WI38 (cell line): ENCODE measurements at regions not wholly inside any gene's neighbourhood (a gene's known extent, or its start where the extent isn't known, plus 50 kb on each side); places are given as distances from the start of the nearest gene placed in this dataset.

Source experiments
- H3K4me3 ChIP-seq: 2 replicates; pipeline ENCODE4 v1.5.1; 2011; ENCODE audit warnings: low read depth, mild to moderate bottlenecking, control low read depth, low read length
- CTCF ChIP-seq: IDR thresholded peaks from 2 replicates; pipeline ENCODE4 v1.5.1; 2012; ENCODE audit warnings: low read depth, mild to moderate bottlenecking, control low read depth, low read length

- H3K4me3 ChIP-seq: no peak overlapping the region
- TF ChIP-seq CTCF: no peak
Measured at GRCh38 chr20:59422872-59423544, 122.6 kb downstream of the EDN3 start.

DNA sequence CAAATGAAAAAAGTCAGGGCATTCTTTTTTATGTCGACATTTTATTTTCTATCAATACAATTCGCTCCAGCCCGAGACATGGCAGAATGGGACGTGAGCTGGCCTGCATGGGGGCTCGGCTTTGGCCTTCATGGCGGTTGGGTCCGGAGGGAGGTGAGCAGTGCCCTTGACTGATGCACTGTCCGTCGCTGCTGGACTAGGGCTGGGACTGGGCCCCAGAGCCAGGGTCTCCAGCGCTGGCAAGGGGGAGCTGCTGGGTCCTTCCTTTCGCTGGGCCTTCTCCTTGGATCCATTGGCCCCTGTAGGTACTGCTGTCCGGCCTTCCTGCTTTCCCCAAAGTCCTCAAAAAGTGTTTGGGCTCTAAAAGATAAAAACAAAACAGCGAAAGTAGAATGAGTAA is 124.6 kb downstream of the EDN3 start:
- H3K4me3 ChIP-seq: no peak overlapping the region
- no peak for TF ChIP-seq CTCF

DNA sequence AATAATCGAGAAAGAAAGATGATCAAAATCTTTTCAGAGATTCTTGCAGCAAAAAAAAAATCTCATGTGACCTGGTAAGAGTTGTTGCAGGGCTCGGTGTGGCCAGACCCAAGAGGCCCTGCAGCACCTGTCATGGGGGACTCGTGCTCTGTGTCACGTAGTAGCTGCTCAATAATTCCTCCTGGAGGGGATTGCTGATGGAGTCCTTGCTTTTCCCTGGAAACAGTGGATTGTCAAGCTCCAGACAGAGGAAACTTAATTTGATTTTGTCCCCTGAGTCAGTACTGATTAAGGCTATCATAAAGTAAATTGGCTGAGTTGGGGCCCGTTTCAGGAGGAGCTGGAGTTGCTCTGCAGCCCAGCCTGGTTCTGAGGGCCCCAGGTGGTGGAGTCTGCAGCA is 125.2 kb downstream of the EDN3 start:
- TF ChIP-seq CTCF: no peak
- no peak overlapping the region for H3K4me3 ChIP-seq

- H3K4me3 ChIP-seq: no peak overlapping the region
- no peak for TF ChIP-seq CTCF
Measured at GRCh38 chr20:59428006-59428405, 127.6 kb downstream of the EDN3 start.

GRCh38 chr20:59428441-59429205 is 128.2 kb downstream of the EDN3 start:
- H3K4me3 ChIP-seq: no peak overlapping the region
- TF ChIP-seq CTCF: no peak

DNA sequence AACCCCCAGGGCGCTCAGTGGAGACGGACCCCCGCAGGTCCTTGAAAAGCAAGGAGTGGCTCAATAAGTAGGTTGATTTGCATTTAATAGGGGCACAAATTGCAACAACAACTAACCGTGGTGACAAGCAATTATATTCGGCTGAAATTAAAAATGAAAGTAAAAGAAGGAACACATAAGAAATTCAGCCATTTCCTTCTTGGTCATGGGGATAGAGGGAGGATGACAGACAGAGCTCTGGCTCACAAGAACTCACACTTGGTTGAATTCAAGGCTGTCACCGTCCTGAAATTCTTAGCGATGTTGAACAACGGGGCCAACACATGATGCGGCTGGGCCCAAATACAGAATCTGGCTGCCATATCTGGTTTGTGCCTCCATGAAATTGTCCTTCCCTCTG is 129.0 kb downstream of the EDN3 start:
- H3K4me3 ChIP-seq: no peak overlapping the region
- TF ChIP-seq CTCF: no peak

- no peak for TF ChIP-seq CTCF
- no peak overlapping the region for H3K4me3 ChIP-seq
Measured at GRCh38 chr20:59431014-59431413, 130.6 kb downstream of the EDN3 start.
